ENCODE measurements at regions not wholly inside any gene's neighbourhood (a gene's known extent, or its start where the extent isn't known, plus 50 kb on each side); places are given as distances from the start of the nearest gene placed in this dataset.

DNA sequence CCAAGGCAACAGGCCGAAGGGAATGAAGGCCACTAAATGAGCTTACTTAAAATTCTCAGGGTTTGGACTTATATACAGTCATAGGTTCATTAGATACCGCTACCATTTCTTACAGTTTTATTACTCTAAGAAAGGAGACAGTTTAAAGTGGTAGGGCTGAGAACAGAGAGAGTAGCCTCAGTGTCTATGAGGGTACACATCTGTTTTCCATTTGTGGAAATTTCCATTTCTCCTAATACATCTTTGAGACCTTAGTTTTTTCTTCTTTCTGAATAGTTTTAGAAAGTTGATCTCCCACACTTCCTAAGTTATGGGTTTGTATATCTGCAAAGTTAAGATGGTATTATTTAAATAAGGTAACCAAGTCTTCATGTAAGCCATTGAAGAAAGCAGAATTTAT is 1279.1 kb downstream of the NCAM2 start:
- TF ChIP-seq, protein P1, sequence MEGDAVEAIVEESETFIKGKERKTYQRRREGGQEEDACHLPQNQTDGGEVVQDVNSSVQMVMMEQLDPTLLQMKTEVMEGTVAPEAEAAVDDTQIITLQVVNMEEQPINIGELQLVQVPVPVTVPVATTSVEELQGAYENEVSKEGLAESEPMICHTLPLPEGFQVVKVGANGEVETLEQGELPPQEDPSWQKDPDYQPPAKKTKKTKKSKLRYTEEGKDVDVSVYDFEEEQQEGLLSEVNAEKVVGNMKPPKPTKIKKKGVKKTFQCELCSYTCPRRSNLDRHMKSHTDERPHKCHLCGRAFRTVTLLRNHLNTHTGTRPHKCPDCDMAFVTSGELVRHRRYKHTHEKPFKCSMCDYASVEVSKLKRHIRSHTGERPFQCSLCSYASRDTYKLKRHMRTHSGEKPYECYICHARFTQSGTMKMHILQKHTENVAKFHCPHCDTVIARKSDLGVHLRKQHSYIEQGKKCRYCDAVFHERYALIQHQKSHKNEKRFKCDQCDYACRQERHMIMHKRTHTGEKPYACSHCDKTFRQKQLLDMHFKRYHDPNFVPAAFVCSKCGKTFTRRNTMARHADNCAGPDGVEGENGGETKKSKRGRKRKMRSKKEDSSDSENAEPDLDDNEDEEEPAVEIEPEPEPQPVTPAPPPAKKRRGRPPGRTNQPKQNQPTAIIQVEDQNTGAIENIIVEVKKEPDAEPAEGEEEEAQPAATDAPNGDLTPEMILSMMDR (IDR thresholded peaks at IDR 0.05 in 2 of 3, conservative IDR thresholded peaks at IDR 0.05 in 1 of 3; ENCODE audit: control insufficient read depth in 2 of 3, extremely low read depth in 1 of 3, insufficient read depth in 1 of 3, low read depth in 3 of 3, low read length in 3 of 3) = no peak
- TF ChIP-seq, protein P2, sequence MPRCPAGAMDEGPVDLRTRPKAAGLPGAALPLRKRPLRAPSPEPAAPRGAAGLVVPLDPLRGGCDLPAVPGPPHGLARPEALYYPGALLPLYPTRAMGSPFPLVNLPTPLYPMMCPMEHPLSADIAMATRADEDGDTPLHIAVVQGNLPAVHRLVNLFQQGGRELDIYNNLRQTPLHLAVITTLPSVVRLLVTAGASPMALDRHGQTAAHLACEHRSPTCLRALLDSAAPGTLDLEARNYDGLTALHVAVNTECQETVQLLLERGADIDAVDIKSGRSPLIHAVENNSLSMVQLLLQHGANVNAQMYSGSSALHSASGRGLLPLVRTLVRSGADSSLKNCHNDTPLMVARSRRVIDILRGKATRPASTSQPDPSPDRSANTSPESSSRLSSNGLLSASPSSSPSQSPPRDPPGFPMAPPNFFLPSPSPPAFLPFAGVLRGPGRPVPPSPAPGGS (IDR thresholded peaks at IDR 0.05; ENCODE audit: borderline replicate concordance, insufficient read depth, low read depth, low read length, poor library complexity, severe bottlenecking) = no peak
- TF ChIP-seq NFXL1 (IDR thresholded peaks at IDR 0.05; ENCODE audit: borderline replicate concordance) = no peak
